ENCODE measurements at regions not wholly inside any gene's neighbourhood (a gene's known extent, or its start where the extent isn't known, plus 50 kb on each side); places are given as distances from the start of the nearest gene placed in this dataset.

- intact Hi-C loops (cut with DNase I): no loop called here
- Histone ChIP-seq H3K27ac (no peak overlapping the region), H3K4me3 (no peak overlapping the region), H3K4me1 (no peaks in the 10 kb centered on the region), H3K9me3 (no peaks in the 10 kb centered on the region), H3K27me3 (peaks cover 5% of the 10 kb centered on the region), H3K36me3 (no peaks in the 10 kb centered on the region)
- ATAC-seq (no peak), DNase-seq (no peak)
- TF ChIP-seq, protein P1, sequence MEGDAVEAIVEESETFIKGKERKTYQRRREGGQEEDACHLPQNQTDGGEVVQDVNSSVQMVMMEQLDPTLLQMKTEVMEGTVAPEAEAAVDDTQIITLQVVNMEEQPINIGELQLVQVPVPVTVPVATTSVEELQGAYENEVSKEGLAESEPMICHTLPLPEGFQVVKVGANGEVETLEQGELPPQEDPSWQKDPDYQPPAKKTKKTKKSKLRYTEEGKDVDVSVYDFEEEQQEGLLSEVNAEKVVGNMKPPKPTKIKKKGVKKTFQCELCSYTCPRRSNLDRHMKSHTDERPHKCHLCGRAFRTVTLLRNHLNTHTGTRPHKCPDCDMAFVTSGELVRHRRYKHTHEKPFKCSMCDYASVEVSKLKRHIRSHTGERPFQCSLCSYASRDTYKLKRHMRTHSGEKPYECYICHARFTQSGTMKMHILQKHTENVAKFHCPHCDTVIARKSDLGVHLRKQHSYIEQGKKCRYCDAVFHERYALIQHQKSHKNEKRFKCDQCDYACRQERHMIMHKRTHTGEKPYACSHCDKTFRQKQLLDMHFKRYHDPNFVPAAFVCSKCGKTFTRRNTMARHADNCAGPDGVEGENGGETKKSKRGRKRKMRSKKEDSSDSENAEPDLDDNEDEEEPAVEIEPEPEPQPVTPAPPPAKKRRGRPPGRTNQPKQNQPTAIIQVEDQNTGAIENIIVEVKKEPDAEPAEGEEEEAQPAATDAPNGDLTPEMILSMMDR (IDR thresholded peaks at IDR 0.05): no peak
These were observed 539.7 kb downstream of the MIAT start for GRCh38 chr22:27197052-27197451.

DNA sequence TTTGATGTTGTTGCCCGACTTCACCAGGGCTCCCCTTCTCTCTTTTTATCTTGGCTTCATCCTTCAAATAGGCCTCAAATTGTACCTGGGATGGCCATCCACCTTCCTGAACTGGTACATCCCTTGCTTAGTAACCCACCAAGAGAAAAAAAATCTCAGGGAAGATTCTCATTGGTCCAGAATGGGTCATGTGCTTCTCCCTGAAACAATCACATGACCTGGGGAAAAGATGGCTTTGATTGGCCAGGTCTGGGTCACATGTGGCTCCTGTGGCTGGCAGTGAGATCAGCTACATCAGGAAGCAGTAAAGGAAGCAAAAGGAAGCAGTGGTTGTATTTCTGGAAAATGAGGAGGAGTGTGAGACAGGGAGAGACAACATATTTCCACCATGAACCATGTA is 540.2 kb downstream of the MIAT start:
- H3K4me3 ChIP-seq: no peak overlapping the region
- intact Hi-C loops (cut with DNase I): no loop called here
- TF ChIP-seq, protein P1 (IDR thresholded peaks at IDR 0.05): no peak

GRCh38 chr22:27198518-27199035 is 541.2 kb downstream of the MIAT start:
- peaks cover 2% of the 10 kb centered on the region for H3K27me3 ChIP-seq
- no peaks in the 10 kb centered on the region for H3K36me3 ChIP-seq
- ATAC-seq (no peak), DNase-seq (no peak)
- TF ChIP-seq, protein P1 (IDR thresholded peaks at IDR 0.05): no peak
- H3K9me3 ChIP-seq: no peaks in the 10 kb centered on the region
- no peak overlapping the region for H3K4me3 ChIP-seq
- H3K4me1 ChIP-seq: no peaks in the 10 kb centered on the region
- intact Hi-C loops (cut with DNase I): no loop called here
- no peak overlapping the region for H3K27ac ChIP-seq

More for the DNA sequence above, 540.2 kb downstream of the MIAT start:
- ATAC-seq (no peak), DNase-seq (no peak)
- H3K27me3 ChIP-seq: peaks cover 5% of the 10 kb centered on the region
- no peaks in the 10 kb centered on the region for H3K9me3 ChIP-seq
- H3K27ac ChIP-seq: no peak overlapping the region
- H3K36me3 ChIP-seq: no peaks in the 10 kb centered on the region
- H3K4me1 ChIP-seq: no peaks in the 10 kb centered on the region

DNA sequence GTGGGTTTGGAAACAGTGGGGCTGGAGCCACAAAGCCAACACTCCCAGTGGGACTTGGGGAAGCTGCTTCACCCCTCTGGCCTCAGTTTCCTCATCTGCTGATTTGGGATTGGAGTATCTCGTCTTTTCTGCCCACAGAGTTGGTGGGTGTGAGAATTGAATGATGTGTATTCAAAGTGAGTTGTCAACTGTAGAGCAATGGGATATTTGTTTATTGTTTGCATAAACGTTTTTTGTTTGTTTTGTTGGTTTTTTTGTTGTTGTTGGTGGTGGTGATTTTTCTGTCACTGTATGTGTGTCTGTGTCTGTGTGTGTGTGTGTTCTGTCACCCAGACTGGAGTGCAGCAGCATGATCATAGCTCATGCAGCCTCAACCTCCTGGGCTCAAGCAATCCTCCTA is 542.0 kb downstream of the MIAT start:
- Histone ChIP-seq H3K36me3 (no peaks in the 10 kb centered on the region), H3K27ac (no peak overlapping the region), H3K9me3 (no peaks in the 10 kb centered on the region), H3K4me1 (no peaks in the 10 kb centered on the region), H3K4me3 (no peak overlapping the region), H3K27me3 (no peaks in the 10 kb centered on the region)
- DNase-seq: no peak
- intact Hi-C loops (cut with DNase I): no loop called here
- TF ChIP-seq, protein P1 (IDR thresholded peaks at IDR 0.05): no peak
- no peak for ATAC-seq

GRCh38 chr22:27201276-27201675 is 543.9 kb downstream of the MIAT start:
- DNase-seq: no peak
- Histone ChIP-seq H3K4me1 (no peaks in the 10 kb centered on the region), H3K9me3 (no peaks in the 10 kb centered on the region), H3K27ac (no peak overlapping the region), H3K27me3 (no peaks in the 10 kb centered on the region), H3K4me3 (no peak overlapping the region), H3K36me3 (no peaks in the 10 kb centered on the region)
- TF ChIP-seq, protein P1 (IDR thresholded peaks at IDR 0.05): no peak
- ATAC-seq: no peak
- intact Hi-C loops (cut with DNase I): no loop called here

GRCh38 chr22:27201741-27202140 is 544.4 kb downstream of the MIAT start:
- no peaks in the 10 kb centered on the region for H3K36me3 ChIP-seq
- H3K27me3 ChIP-seq: no peaks in the 10 kb centered on the region
- intact Hi-C loops (cut with DNase I): no loop called here
- TF ChIP-seq, protein P1 (IDR thresholded peaks at IDR 0.05): no peak
- H3K27ac ChIP-seq: no peak overlapping the region
- H3K4me3 ChIP-seq: no peak overlapping the region
- H3K4me1 ChIP-seq: no peaks in the 10 kb centered on the region
- no peak for ATAC-seq
- no peaks in the 10 kb centered on the region for H3K9me3 ChIP-seq
- no peak for DNase-seq
